HG02623 (cell line): ENCODE measurements at regions not wholly inside any gene's neighbourhood (a gene's known extent, or its start where the extent isn't known, plus 50 kb on each side); places are given as distances from the start of the nearest gene placed in this dataset.

Experiments
- ATAC-seq: cut with Tn5 transposase; IDR thresholded peaks from one replicate; pipeline ENCODE4 v1.9.1; 2021; ENCODE audit warnings: moderate library complexity; ENCODE audit not compliant: unreplicated experiment

GRCh38 chr22:48238284-48238915 lies 1476.0 kb downstream of the TBC1D22A start:
- no peak for ATAC-seq

- no peak for ATAC-seq
Measured at GRCh38 chr22:48237466-48238283, 1475.2 kb downstream of the TBC1D22A start.

GRCh38 chr22:48236261-48236660 lies 1473.8 kb downstream of the TBC1D22A start:
- ATAC-seq: no peak

- ATAC-seq: no peak
Measured at GRCh38 chr22:48235744-48236143, 1473.3 kb downstream of the TBC1D22A start.

DNA sequence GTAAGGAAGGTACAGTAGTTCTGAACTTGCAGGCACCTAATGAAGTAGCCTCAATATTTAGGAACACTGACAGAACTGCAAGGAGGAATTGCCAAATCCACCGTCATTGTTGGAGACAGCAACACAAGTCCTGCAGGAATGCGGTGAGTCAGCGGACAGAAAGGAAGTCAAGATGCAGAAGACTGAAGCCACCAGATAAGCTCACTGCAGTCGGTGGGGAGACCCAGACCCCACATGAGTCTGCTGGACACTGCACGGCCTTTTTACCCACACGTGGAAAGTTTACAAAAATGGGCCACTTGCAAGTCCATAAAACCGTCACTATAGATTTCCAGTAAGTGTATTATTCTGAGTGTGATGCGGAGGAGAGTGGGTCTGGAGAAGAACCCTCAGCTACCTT lies 1471.6 kb downstream of the TBC1D22A start:
- no peak for ATAC-seq

DNA sequence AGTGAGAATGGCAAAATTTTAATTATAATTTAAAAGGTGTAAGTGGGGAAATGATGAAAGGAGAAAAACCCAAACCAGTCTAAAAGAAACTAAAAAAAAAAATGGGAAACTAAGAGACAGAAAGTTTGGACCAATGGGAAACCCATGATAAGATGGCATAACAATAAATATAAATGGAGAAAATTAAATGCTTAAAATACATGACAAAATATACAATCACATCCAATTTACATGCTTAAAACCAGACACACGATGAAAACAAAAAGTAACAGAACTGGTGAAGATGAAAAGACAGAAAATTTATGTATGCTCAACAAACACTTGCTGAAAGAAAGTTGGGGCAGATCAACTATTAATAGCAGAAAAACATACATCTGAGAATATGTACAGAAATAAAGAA lies 1471.1 kb downstream of the TBC1D22A start:
- no peak for ATAC-seq

DNA sequence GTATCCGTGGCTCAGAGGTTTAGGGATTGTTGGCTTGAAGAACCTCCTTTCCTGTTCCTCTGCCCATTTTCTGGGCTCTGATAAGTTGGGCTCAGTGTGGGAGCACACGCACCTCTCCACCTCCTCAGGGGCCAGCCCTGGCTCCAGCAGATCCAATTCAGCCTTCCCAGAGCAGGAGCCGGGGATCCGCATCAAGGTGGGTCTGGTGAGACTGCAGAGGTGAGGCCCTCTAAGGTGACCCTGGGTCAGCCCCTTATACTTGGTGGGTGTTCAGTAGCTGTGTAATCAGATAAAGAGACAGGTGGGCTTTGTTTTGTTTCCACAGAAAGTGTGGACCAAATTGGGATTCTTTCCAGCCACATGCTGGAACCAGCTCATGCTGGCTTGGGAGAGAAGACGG lies 1466.0 kb downstream of the TBC1D22A start:
- ATAC-seq: no peak

DNA sequence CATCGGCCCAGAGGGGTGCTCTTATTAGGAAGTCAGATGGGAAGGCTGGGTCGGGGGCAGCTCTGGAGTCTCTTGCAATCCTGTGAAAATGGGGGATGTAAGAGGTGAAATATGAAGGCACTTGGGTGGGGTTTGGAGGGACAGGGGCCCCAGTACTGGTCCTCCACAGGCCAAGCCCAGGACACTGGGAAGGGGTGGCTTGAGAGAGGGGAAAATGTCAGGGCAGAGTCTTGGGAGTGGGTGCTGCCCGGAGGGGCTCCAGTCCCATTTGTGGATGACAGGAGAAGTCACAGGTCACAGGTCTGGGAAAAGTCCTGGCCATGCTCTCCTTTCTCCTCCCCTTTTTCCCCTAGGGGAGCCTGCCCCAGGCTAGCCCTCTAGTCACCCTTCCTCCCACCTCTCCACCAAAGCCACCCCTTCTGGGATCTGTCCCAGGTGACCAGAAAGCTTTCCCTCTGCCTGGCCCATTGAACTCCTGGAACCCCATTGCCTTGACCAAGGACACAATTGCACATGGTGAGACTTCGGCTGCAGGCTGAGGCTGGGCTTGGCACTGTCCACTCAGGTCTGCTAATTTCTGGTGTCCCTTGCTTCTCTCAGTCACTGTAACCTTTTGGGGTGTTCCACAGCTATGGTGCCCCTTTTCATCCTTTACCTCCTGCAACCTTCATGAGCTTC lies 1465.0 kb downstream of the TBC1D22A start:
- no peak for ATAC-seq

GRCh38 chr22:48226026-48227013 lies 1463.9 kb downstream of the TBC1D22A start:
- no peak for ATAC-seq

GRCh38 chr22:48224332-48224731 lies 1461.9 kb downstream of the TBC1D22A start:
- no peak for ATAC-seq

DNA sequence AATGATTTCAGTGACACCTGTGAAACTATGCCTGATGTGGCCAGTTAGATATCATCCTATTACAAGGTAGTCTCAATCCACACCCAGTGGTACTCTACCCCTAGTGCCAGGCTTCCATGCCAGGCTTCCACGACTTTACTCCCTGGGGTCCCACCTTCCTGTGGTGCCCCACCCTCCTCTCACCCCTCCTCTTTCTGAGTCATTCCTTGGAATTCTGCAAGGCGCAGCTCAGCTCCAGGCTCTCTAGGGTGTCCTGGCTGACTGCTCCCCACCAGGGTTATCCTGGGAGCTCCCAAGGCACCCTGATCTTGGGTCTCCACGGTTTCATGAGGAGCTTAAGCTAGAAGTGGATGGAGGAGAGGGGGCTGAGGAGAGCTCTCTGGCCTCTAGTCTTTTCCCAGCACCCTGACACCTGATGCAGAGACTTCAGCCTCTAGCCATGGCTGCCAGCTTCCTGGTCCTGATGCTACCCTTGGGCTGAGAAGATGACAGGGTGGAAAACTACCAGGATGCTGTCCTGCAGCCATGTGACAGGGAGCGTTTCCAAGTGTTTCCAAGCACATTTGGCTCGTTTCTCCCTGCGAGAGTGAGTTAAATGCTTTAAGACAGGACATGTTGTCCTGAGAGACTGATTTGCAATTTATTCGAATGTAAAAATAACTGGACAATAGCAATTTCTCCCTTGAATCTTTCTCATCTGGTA lies 1461.2 kb downstream of the TBC1D22A start:
- no peak for ATAC-seq

DNA sequence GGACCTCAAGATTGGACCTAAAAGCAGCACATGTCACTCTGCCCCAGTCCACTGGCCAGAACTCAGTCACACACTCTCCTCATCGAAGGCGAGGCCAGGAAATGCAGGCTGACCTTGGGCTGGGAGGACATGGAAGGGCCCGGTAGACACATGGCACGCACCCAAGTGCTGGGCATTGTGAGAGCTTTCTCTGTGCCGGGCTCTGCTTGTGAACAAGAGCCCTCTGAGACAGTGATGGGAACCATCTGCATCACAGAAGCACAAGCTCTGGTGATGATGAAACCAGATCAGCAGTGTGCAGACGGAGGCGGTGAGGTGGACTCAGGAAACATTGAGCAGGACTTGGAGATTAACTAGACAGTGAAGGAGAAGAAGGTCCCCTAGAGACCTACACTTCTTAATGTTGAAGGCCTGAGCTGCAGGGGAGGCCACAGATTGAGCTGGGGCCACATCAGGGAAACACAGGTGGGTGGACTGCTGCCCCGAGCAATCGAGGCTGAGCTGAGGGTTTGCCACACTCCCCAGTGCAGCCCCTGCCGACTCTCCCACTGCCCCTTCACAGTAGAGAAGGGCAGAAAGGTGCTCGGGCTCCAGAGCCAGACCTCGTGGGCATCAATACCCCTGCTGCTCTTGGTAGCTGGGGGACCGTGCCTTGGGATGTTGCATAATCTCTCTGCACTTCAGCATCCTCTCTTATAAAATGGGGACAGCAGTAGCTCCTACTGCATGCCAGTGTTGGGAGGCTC lies 1460.5 kb downstream of the TBC1D22A start:
- no peak for ATAC-seq

GRCh38 chr22:48218889-48219420 lies 1456.5 kb downstream of the TBC1D22A start:
- ATAC-seq: no peak

DNA sequence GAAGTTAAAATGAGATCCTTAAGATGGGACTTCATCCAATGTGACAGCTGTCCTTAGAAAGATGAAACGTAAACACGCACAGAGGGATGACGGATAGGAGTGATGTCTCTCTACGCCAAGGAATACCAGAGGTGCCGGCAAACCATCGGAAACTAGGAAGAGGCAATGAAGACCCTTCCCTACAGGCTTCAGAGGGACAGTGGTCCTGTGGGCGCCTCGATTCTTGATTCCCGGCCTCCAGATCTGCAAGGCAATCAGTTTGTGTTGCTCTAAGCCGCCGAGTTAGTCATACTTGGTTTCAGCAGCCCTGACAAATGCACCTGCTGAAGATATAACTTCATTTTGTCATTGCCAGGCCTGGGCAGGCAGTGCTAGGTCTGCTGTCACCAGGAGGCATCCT lies 1455.1 kb downstream of the TBC1D22A start:
- no peak for ATAC-seq

DNA sequence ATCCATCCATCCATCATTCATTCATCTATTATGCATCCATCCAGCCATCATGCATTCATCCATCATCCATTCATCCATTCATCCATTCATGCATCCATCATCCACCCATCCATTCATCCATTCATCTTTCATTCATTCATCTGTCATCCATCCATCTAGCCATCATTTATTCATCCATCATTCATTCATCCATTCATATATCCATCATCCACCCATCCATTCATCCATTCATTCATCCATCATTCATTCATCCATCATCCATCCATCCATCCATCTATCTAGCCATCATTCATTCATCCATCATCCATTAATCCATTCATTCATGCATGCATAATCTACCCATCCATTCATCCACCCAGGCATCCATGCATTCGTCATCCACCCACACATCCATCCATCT lies 1450.3 kb downstream of the TBC1D22A start:
- no peak for ATAC-seq

- ATAC-seq: no peak
Measured at GRCh38 chr22:48210812-48211211, 1448.4 kb downstream of the TBC1D22A start.

DNA sequence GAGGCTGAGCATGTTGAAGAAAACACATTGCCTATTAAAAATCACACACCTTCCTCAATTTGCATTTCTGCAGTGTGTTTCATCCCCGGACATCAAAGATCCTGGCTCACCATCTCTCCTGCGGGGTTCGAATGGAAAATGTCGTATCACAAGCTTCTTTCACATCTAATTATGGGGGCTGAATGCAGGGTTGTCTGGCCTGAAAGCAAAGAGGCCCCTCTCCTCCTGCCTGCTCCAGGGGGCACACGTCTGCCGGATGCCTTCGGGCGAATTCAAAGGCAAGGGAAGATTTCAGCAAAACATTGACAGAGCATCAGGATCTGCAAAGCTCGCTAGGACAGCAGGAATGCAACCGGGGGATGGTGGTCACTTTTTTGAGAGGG lies 1447.7 kb downstream of the TBC1D22A start:
- ATAC-seq: no peak

DNA sequence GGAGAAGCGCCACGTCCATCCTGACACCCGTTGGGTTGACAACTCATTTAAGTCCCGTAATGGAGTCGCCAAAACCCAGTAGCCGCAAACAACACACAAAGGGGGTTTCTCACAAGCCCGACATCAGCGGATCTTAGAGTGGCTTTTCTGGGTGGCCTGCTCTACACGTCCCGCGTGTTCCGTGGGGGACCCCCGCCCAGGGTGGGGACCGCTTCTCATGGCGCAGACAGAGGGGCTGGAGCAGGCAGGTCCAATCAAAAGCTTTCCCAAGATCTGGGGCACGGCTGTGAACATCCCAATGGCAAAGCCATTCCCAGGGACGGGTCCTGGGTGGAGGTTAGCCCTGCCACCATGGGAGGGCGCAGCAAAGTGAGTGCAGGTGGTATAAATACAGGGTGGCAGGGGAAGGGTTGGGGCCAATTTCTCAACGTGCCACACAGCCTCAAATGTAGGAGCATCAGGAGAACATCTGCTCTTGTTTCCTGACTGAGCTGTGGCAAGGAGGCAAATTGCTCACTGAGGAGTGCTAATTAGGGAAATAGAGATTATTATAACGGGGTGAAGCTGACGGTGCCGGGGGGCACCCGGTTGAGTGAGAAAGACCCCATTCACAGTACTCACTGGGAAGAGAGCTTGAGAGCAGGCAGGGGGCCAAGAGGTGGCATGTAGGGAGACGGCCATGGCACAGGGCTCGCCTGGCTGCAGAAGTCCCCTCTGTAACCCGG lies 1447.2 kb downstream of the TBC1D22A start:
- no peak for ATAC-seq

- ATAC-seq: no peak
Measured at GRCh38 chr22:48208894-48209293, 1446.4 kb downstream of the TBC1D22A start.
